HG03196 (cell line): ENCODE measurements at regions not wholly inside any gene's neighbourhood (a gene's known extent, or its start where the extent isn't known, plus 50 kb on each side); places are given as distances from the start of the nearest gene placed in this dataset.
"Not testable (repeated sequence)": the region's sequence is repeated elsewhere in the genome, so short reads cannot be mapped to it uniquely, and the experiment has no call there.

Experiments used
- ATAC-seq: cut with Tn5 transposase; IDR thresholded peaks from one replicate; pipeline ENCODE4 v1.9.1; 2021; ENCODE audit not compliant: unreplicated experiment

GRCh38 chr18:46179306-46179705, 75.1 kb downstream of the HAUS1 start:
- no peak for ATAC-seq

- no peak for ATAC-seq
Measured at GRCh38 chr18:46182633-46183358, 78.6 kb downstream of the HAUS1 start.

GRCh38 chr18:46184296-46184695, 80.1 kb downstream of the HAUS1 start:
- not testable (repeated sequence) for ATAC-seq

- ATAC-seq, result no peak
Measured at GRCh38 chr18:46184727-46185126, 80.5 kb downstream of the HAUS1 start.

GRCh38 chr18:46190667-46191066, 86.5 kb downstream of the HAUS1 start:
- no peak for ATAC-seq

- ATAC-seq, result no peak
Measured at GRCh38 chr18:46196627-46197243, 92.5 kb downstream of the HAUS1 start.

GRCh38 chr18:46199515-46200147, 95.4 kb downstream of the HAUS1 start:
- no peak for ATAC-seq

- ATAC-seq, result not testable (repeated sequence)
Measured at GRCh38 chr18:46200178-46201055, 96.2 kb downstream of the HAUS1 start.

- no peak for ATAC-seq
Measured at GRCh38 chr18:46204143-46204542, 100.0 kb downstream of the HAUS1 start.

GRCh38 chr18:46207985-46208384, 103.8 kb downstream of the HAUS1 start:
- ATAC-seq, result no peak

GRCh38 chr18:46209161-46209560, 105.0 kb downstream of the HAUS1 start:
- no peak for ATAC-seq

- no peak for ATAC-seq
Measured at GRCh38 chr18:46211816-46212215, 107.6 kb downstream of the HAUS1 start.

- no peak for ATAC-seq
Measured at GRCh38 chr18:46212398-46212797, 108.2 kb downstream of the HAUS1 start.

- no peak for ATAC-seq
Measured at GRCh38 chr18:46213295-46213694, 109.1 kb downstream of the HAUS1 start.

- no peak for ATAC-seq
Measured at GRCh38 chr18:46214435-46214834, 110.2 kb downstream of the HAUS1 start.

- ATAC-seq, result no peak
Measured at GRCh38 chr18:46215902-46216723, 111.9 kb downstream of the HAUS1 start.

GRCh38 chr18:46220116-46220515, 115.9 kb downstream of the HAUS1 start:
- ATAC-seq, result no peak

GRCh38 chr18:46222093-46222492, 117.9 kb downstream of the HAUS1 start:
- ATAC-seq, result no peak

GRCh38 chr18:46222710-46223360, 118.7 kb downstream of the HAUS1 start:
- ATAC-seq, result no peak
